AG09309 (cell line): ENCODE measurements at regions not wholly inside any gene's neighbourhood (a gene's known extent, or its start where the extent isn't known, plus 50 kb on each side); places are given as distances from the start of the nearest gene placed in this dataset.
"Not testable (repeated sequence)": the region's sequence is repeated elsewhere in the genome, so short reads cannot be mapped to it uniquely, and the experiment has no call there.

Experiments
- DNase-seq: peaks from one replicate; pipeline ENCODE4 v3.0.0-alpha.2; 2010; ENCODE audit warnings: low read depth
- H3K4me3 ChIP-seq: 2 replicates; pipeline ENCODE4 v1.5.1; 2011; ENCODE audit warnings: mild to moderate bottlenecking, low read depth, low read length, moderate library complexity; ENCODE audit not compliant: control insufficient read depth
- TF ChIP-seq, protein P1 (sequence below): IDR thresholded peaks from 2 replicates; pipeline ENCODE4 v1.5.1; 2011; ENCODE audit warnings: mild to moderate bottlenecking, low read depth, low read length, inconsistent platforms; ENCODE audit not compliant: insufficient read depth, control insufficient read depth; ENCODE audit errors: missing control alignments

DNA sequence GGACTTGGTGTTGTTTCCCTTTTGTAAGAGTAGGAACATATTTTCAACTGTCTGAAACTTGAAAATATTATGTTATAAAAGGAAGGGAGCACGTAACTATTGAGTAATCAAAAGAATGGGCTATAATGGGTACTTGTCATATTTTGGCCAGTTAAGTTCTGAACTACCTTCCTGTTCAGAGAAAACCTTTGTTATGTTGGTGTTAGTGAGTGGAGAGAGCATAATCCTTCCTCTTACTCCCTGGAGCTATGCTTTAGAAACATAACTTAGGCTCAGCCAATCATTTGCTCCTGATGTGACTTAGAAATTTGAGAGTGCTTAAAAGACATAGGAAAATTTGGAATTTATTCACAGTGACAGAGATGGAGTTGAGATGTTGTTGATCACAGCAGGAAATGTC lies 482.5 kb upstream of the SPRY2 start:
- no peak for DNase-seq
- no peak overlapping the region for H3K4me3 ChIP-seq
- TF ChIP-seq, protein P1, sequence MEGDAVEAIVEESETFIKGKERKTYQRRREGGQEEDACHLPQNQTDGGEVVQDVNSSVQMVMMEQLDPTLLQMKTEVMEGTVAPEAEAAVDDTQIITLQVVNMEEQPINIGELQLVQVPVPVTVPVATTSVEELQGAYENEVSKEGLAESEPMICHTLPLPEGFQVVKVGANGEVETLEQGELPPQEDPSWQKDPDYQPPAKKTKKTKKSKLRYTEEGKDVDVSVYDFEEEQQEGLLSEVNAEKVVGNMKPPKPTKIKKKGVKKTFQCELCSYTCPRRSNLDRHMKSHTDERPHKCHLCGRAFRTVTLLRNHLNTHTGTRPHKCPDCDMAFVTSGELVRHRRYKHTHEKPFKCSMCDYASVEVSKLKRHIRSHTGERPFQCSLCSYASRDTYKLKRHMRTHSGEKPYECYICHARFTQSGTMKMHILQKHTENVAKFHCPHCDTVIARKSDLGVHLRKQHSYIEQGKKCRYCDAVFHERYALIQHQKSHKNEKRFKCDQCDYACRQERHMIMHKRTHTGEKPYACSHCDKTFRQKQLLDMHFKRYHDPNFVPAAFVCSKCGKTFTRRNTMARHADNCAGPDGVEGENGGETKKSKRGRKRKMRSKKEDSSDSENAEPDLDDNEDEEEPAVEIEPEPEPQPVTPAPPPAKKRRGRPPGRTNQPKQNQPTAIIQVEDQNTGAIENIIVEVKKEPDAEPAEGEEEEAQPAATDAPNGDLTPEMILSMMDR, result no peak

DNA sequence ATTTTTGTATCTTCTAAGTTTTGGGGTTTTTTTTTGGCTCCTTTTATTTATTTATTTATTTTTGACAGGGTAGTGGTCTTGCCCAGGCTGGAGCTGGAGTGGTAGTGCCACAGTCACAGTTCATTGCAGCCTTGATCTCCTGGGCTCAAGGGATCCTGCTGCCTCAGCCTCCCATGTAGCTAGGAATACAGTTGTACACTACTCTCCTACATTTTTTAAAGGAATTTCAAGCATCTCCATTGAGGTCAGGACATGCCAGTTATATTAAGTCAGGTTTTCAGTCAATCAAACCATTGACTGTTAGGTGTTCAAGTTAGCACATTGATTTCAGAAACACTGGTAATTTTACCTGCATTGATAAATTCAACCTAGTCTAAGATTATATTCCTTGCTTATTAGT lies 480.5 kb upstream of the SPRY2 start:
- no peak overlapping the region for H3K4me3 ChIP-seq
- TF ChIP-seq, protein P1, result no peak
- no peak for DNase-seq

DNA sequence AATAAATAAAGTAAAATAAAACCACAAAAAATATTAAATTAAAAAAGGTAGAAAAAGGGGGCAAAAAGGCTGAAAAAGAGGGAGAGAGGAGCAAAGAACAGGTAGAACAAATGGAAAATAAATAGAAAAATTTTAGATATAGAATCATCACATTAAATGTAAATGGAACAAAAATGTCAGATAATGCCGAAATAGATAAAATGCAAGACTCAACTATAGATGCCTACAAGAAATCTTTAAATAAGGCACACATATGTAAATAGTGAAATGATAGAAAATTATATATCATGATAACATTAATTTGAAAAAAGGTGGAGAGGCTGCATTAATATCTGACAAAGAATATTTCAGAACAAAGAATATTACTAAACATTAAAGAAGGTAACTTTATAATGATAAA lies 477.1 kb upstream of the SPRY2 start:
- DNase-seq, result no peak
- TF ChIP-seq, protein P1, result no peak
- no peak overlapping the region for H3K4me3 ChIP-seq

DNA sequence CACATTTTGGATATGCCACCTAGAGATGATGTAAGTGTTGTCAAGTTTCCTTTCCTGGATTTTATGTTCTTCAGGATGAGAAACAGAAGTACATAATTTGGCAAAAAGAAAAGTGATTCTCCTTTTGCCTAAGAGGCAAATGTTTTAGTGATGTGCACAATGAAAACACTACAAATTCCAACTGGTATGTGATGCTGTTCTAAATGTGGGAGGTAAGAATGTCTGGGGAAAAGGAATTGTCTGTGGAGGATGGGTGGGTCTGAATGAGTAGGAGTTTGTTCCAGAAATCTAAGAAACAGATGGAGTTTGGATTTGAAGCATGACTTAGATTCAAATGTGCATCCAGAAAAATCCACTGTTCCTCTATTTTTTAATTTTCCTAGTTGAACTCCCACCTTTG lies 473.6 kb upstream of the SPRY2 start:
- no peak overlapping the region for H3K4me3 ChIP-seq
- DNase-seq, result no peak
- TF ChIP-seq, protein P1, result no peak

DNA sequence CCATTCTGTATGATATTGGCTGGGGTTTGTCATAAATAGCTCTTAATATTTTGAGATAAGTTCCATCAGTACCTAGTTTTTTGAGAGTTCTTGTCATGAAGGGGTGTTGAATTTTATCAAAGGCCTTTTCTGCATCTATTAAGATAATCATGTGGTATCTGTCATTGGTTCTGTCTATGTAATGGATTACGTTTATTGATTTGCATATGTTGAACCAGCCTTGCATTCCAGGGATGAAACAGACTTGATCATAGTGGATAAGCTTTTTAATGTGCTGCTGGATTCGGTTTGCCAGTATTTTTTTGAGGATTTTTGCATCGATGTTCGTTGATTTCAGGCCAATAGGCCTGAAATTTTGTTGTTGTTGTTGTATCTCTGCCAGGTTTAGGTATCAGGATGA lies 469.4 kb upstream of the SPRY2 start:
- DNase-seq, H3K4me3 ChIP-seq: not testable (repeated sequence)

DNA sequence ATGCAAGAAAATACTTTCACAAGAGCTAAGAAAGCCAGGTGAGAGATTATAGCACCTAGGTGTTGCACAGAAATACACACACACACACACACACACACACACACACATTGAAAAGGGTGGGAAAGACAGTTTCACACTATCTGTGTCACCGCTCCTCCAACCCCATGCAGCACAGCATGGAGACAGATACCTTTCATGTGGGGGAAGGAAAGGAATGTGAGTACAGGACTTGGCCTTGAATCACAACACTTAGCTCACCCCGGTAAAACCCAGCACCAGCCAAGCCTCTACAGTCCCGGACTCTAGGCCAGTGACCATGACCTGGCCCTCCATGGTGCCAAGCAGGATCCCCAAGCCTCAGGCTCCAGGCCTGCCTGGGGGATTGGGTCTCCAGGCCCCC lies 462.0 kb upstream of the SPRY2 start:
- no peak overlapping the region for H3K4me3 ChIP-seq
- TF ChIP-seq, protein P1, result no peak
- DNase-seq, result no peak

DNA sequence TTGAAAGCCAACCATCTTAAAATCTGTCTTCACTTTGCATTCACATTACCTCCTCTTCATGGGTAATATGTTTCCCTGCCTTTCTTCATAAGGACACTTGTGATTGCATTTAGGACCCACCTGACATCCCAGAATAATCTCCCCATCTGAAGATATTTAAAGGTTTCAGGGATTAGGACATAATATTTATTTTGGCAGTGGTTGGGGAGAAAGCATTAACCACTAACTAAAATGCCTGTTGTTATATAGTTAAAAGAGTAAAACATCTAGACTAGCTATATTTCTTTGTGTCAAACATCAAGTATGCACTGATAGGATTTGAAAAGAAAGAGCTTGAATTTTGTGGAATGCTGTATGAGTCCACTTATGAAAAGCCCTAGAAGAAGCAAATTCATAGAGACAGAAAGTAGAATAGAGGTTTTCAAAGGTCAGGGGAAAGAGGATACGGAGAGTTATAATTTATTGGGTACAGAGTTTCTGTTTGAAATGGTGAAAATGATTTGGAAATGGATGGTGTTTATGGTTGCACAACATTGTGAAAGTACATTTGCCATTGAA lies 457.7 kb upstream of the SPRY2 start:
- TF ChIP-seq, protein P1, result no peak
- DNase-seq, result no peak

DNA sequence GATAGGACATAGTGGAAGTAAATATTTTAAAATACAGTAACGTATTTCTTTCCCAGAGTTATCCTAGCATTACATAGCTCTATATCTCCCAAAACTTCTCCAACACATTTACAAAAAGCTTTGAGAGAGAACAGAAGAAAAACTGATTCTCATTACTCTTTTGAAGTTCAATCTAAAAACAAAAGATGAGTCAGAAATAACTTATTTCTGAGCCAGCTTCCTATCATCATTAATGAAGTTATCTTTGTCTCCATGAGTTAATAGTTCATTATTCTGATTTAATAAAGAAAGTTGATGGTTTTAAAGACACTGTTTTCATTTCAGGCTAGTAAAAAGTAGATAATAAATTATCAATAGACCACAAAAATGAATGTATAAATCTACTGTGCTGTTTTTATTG lies 446.7 kb upstream of the SPRY2 start:
- H3K4me3 ChIP-seq, result no peak overlapping the region
- TF ChIP-seq, protein P1, result no peak
- DNase-seq, result no peak

More for the DNA sequence above, 457.7 kb upstream of the SPRY2 start:
- H3K4me3 ChIP-seq, result no peak overlapping the region
